ENCODE measurements at regions not wholly inside any gene's neighbourhood (a gene's known extent, or its start where the extent isn't known, plus 50 kb on each side); places are given as distances from the start of the nearest gene placed in this dataset.

DNA sequence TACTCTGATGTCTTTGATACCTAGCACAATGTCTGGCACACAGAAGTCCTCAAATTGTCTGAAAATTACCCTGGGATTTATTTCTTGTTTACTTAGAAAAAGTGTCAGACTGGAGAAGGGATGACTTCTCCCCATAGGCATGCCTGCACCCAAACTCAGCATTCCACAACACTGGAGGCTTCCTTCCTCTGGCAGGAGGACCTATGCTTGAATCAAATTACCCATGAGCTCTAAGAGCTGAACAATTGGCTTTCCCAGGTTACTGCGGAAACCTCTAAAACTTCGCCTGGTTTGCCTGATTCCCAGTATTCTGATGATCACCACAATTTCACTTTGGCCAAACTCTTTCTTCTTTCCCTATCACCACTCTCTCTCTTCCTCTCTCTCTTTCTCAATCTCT is 217.4 kb downstream of the DIPK2A start:
- peak; percentile 8 for DNase-seq (ENCODE audit: low spot score)
- Histone ChIP-seq H3K4me2 (no peak overlapping the region), H3K79me2 (replicated peaks; ENCODE audit: insufficient read depth) (no peaks in the 10 kb centered on the region), H3K9me2 (ENCODE audit: insufficient read depth) (no peaks in the 10 kb centered on the region; the same call in 1 of the 2 replicates), H3K4me3 (no peak overlapping the region), H3K4me1 (ENCODE audit: insufficient read depth) (0 out of 2 replicates have a peak, but pooled peaks cover 4% of the 10 kb centered on the region), H3K27ac (ENCODE audit: low read depth) (no peak overlapping the region), H3K27me3 (ENCODE audit: insufficient read depth) (no peaks in the 10 kb centered on the region), H2AFZ (no peak overlapping the region; the same call in 1 of the 2 replicates), H3K36me3 (ENCODE audit: insufficient read depth) (peaks cover 3% of the 10 kb centered on the region; the same call in 1 of the 2 replicates), H3F3A (replicated peaks; ENCODE audit: low read depth) (no peaks in the 10 kb centered on the region), H4K20me1 (replicated peaks; ENCODE audit: insufficient read depth) (no peaks in the 10 kb centered on the region)
- peaks cover 9% of the 10 kb centered on the region for H3K9me3 Mint-ChIP-seq
- peak; percentile 32; the same call in 1 of the 3 replicates for ATAC-seq
- H3K27me3 Mint-ChIP-seq (ENCODE audit: insufficient read depth, low read depth, poor library complexity): no peaks in the 10 kb centered on the region
- peaks cover 7% of the 10 kb centered on the region; the same call in 2 of the 3 replicates for H3K36me3 Mint-ChIP-seq (ENCODE audit: low read depth)
- H3K4me3 Mint-ChIP-seq: no peak overlapping the region
- H3K27ac Mint-ChIP-seq: no peak overlapping the region
- TF ChIP-seq POLR2AphosphoS5 (IDR thresholded peaks at IDR 0.05; ENCODE audit: low read depth): no peak
- no peak for TF ChIP-seq EZH2 (IDR thresholded peaks at IDR 0.05; ENCODE audit: low read depth, unreplicated experiment)
- no peak for TF ChIP-seq ZNF331 (CRISPR knock-in tag; IDR thresholded peaks at IDR 0.05; ENCODE audit: low read depth)
- no peak for TF ChIP-seq JUNB (IDR thresholded peaks at IDR 0.05; ENCODE audit: unreplicated experiment)
- no peak for TF ChIP-seq ZNF114 (CRISPR knock-in tag; IDR thresholded peaks at IDR 0.05)
- TF ChIP-seq CREB1 (CRISPR knock-in tag; IDR thresholded peaks at IDR 0.05; ENCODE audit: low read depth): no peak
- no peak for TF ChIP-seq STAT1 (IDR thresholded peaks at IDR 0.05; ENCODE audit: unreplicated experiment)
- TF ChIP-seq CTCF (conservative IDR thresholded peaks at IDR 0.05; ENCODE audit: low read depth in 2 of 2): no peak
- TF ChIP-seq REST (IDR thresholded peaks at IDR 0.05; ENCODE audit: unreplicated experiment): no peak
- TF ChIP-seq, protein P1, sequence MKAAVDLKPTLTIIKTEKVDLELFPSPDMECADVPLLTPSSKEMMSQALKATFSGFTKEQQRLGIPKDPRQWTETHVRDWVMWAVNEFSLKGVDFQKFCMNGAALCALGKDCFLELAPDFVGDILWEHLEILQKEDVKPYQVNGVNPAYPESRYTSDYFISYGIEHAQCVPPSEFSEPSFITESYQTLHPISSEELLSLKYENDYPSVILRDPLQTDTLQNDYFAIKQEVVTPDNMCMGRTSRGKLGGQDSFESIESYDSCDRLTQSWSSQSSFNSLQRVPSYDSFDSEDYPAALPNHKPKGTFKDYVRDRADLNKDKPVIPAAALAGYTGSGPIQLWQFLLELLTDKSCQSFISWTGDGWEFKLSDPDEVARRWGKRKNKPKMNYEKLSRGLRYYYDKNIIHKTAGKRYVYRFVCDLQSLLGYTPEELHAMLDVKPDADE (IDR thresholded peaks at IDR 0.05): no peak
- no peak for TF ChIP-seq ZNF462 (CRISPR knock-in tag; IDR thresholded peaks at IDR 0.05)
- TF ChIP-seq EZH2phosphoT487 (IDR thresholded peaks at IDR 0.05; ENCODE audit: unreplicated experiment): no peak
- TF ChIP-seq NANOG (IDR thresholded peaks at IDR 0.05; ENCODE audit: borderline replicate concordance): no peak
- H3K4me1 Mint-ChIP-seq: peaks cover 15% of the 10 kb centered on the region; the same call in 2 of the 3 replicates
